ENCODE measurements at regions not wholly inside any gene's neighbourhood (a gene's known extent, or its start where the extent isn't known, plus 50 kb on each side); places are given as distances from the start of the nearest gene placed in this dataset.

GRCh38 chr10:133008196-133008595 is 65.8 kb upstream of the CFAP46 start:
- no peaks in the 10 kb centered on the region for H3K9me3 Mint-ChIP-seq
- Histone ChIP-seq H3K4me3 (ENCODE audit: low read length) (no peak overlapping the region), H3K36me3 (ENCODE audit: control insufficient read depth, insufficient read depth, low read length) (no peaks in the 10 kb centered on the region), H3K27me3 (ENCODE audit: control insufficient read depth, insufficient read depth, low read length) (no peaks in the 10 kb centered on the region), H3K27ac (ENCODE audit: low read length) (no peak overlapping the region), H3K9me3 (ENCODE audit: control insufficient read depth, insufficient read depth, low read length) (no peaks in the 10 kb centered on the region), H3K4me1 (ENCODE audit: control insufficient read depth, insufficient read depth, low read length) (peaks cover 10% of the 10 kb centered on the region)
- H3K36me3 Mint-ChIP-seq, result no peaks in the 10 kb centered on the region
- H3K4me1 Mint-ChIP-seq, result no peaks in the 10 kb centered on the region
- intact Hi-C loops (cut with micrococcal nuclease), result no loop called here
- 90% methylated on average over 23 of the region's 23 CpGs for WGBS (ENCODE audit: insufficient coverage)
- DNase-seq (no peak), ATAC-seq (no peak)
- no peak overlapping the region for H3K4me3 Mint-ChIP-seq
- H3K27me3 Mint-ChIP-seq (ENCODE audit: low read depth in 2 of 2), result peaks cover 0 to under 1% of the 10 kb centered on the region in 2 donors
- no peak for TF ChIP-seq CTCF (IDR thresholded peaks at IDR 0.05)
- no peak overlapping the region for H3K27ac Mint-ChIP-seq

- ATAC-seq (no peak), DNase-seq (no peak)
- Mint-ChIP-seq H3K9me3 (no peaks in the 10 kb centered on the region), H3K27me3 (ENCODE audit: low read depth in 2 of 2) (peaks cover 3 to 4% of the 10 kb centered on the region in 2 donors), H3K27ac (no peak overlapping the region), H3K4me3 (no peak overlapping the region), H3K36me3 (no peaks in the 10 kb centered on the region), H3K4me1 (no peaks in the 10 kb centered on the region)
- Histone ChIP-seq H3K4me3 (ENCODE audit: low read length) (no peak overlapping the region), H3K27ac (ENCODE audit: low read length) (no peak overlapping the region), H3K36me3 (ENCODE audit: control insufficient read depth, insufficient read depth, low read length) (no peaks in the 10 kb centered on the region), H3K4me1 (ENCODE audit: control insufficient read depth, insufficient read depth, low read length) (peaks cover 5% of the 10 kb centered on the region), H3K27me3 (ENCODE audit: control insufficient read depth, insufficient read depth, low read length) (no peaks in the 10 kb centered on the region), H3K9me3 (ENCODE audit: control insufficient read depth, insufficient read depth, low read length) (no peaks in the 10 kb centered on the region)
- intact Hi-C loops (cut with micrococcal nuclease), result no loop called here
- WGBS (ENCODE audit: insufficient coverage), result 84% methylated on average over 12 of the region's 12 CpGs
- no peak for TF ChIP-seq CTCF (IDR thresholded peaks at IDR 0.05)
Measured at GRCh38 chr10:133007360-133007858, 65.0 kb upstream of the CFAP46 start.

- ATAC-seq, result no peak
Measured at GRCh38 chr10:133006806-133007205, 64.4 kb upstream of the CFAP46 start.

More at GRCh38 chr10:133006806-133007205, 64.4 kb upstream of the CFAP46 start:
- H3K4me3 Mint-ChIP-seq, result no peak overlapping the region
- no peaks in the 10 kb centered on the region for H3K9me3 Mint-ChIP-seq
- Histone ChIP-seq H3K9me3 (ENCODE audit: control insufficient read depth, insufficient read depth, low read length) (no peaks in the 10 kb centered on the region), H3K4me3 (ENCODE audit: low read length) (no peak overlapping the region), H3K4me1 (ENCODE audit: control insufficient read depth, insufficient read depth, low read length) (peaks cover 5% of the 10 kb centered on the region), H3K27me3 (ENCODE audit: control insufficient read depth, insufficient read depth, low read length) (no peaks in the 10 kb centered on the region), H3K36me3 (ENCODE audit: control insufficient read depth, insufficient read depth, low read length) (no peaks in the 10 kb centered on the region), H3K27ac (ENCODE audit: low read length) (no peak overlapping the region)
- H3K4me1 Mint-ChIP-seq, result no peaks in the 10 kb centered on the region
- peaks cover 4 to 7% of the 10 kb centered on the region in 2 donors for H3K27me3 Mint-ChIP-seq (ENCODE audit: low read depth in 2 of 2)
- no peaks in the 10 kb centered on the region for H3K36me3 Mint-ChIP-seq
- no peak overlapping the region for H3K27ac Mint-ChIP-seq
- 92% methylated on average over 17 of the region's 18 CpGs for WGBS (ENCODE audit: insufficient coverage)
- TF ChIP-seq CTCF (IDR thresholded peaks at IDR 0.05), result no peak
- no peak for DNase-seq
- intact Hi-C loops (cut with micrococcal nuclease), result no loop called here
